Spleen (tissue), 11 donors: ENCODE measurements at regions not wholly inside any gene's neighbourhood (a gene's known extent, or its start where the extent isn't known, plus 50 kb on each side); places are given as distances from the start of the nearest gene placed in this dataset.

Experiments used
- DNase-seq: peaks from one replicate; pipeline ENCODE4 v3.0.0-alpha.2; 2020
- H3K27ac ChIP-seq, 8 donors: fragments of 200-600 bp; sonication (generic) in 7 of 8; 1 replicate in 4 of 8; 2 replicates in 4 of 8; pipeline versions ENCODE4 v1.5.0 to v1.8.0; 2016 to 2021; ENCODE audit warnings: inconsistent platforms in 4 of 8, mild to moderate bottlenecking in 4 of 8, moderate library complexity in 1 of 8
- H3K27me3 ChIP-seq, 7 donors: fragments of 200-600 bp; sonication (generic) in 6 of 7; replicated peaks in 1 of 7; 1 replicate in 4 of 7; 2 replicates in 3 of 7; pipeline versions ENCODE4 v1.5.0 to v1.8.0; 2016 to 2021; ENCODE audit warnings: inconsistent platforms in 3 of 7, mild to moderate bottlenecking in 1 of 7
- H3K36me3 ChIP-seq, 6 donors: fragments of 200-600 bp; sonication (generic) in 5 of 6; 1 replicate in 4 of 6; 2 replicates in 2 of 6; pipeline versions ENCODE4 v1.5.0 to v1.8.0; 2016 to 2021; ENCODE audit warnings: inconsistent platforms in 2 of 6
- H3K4me1 ChIP-seq, 6 donors: fragments of 200-600 bp; sonication (generic) in 5 of 6; 1 replicate in 3 of 6; 2 replicates in 3 of 6; pipeline versions ENCODE4 v1.5.0 to v1.8.0; 2016 to 2021; ENCODE audit warnings: inconsistent platforms in 3 of 6
- H3K4me3 ChIP-seq, 8 donors: fragments of 200-600 bp; sonication (generic) in 7 of 8; 1 replicate in 4 of 8; 2 replicates in 4 of 8; pipeline versions ENCODE4 v1.5.0 to v1.8.0; 2016 to 2021; ENCODE audit warnings: inconsistent platforms in 4 of 8, mild to moderate bottlenecking in 4 of 8, moderate library complexity in 2 of 8
- H3K9me3 ChIP-seq, 8 donors: fragments of 200-600 bp; sonication (generic) in 7 of 8; 1 replicate in 4 of 8; 2 replicates in 4 of 8; pipeline versions ENCODE4 v1.5.0 to v1.8.0; 2016 to 2021; ENCODE audit warnings: inconsistent platforms in 4 of 8
- POLR2A ChIP-seq, 3 donors: fragments of 450-650 bp; IDR thresholded peaks; one replicate each; pipeline ENCODE4 v1.5.1; 2017; ENCODE audit warnings: antibody characterized with exemption in 3 of 3, mild to moderate bottlenecking in 1 of 3
- POLR2AphosphoS5 ChIP-seq, 3 donors: sonication (generic); formaldehyde crosslinking; IDR thresholded peaks; one replicate each; pipeline ENCODE4 v1.5.1; 2017; ENCODE audit warnings: antibody characterized with exemption in 3 of 3
- WGBS, 5 donors: extraction: QIAGEN DNeasy Blood & Tissue Kit in 3 of 5; methylation state at CpG; one replicate each; pipeline versions ENCODE4 v1.1.5 to v1.1.7; 2013 to 2018; 5-methylcytosine and 5-hydroxymethylcytosine counted together
- intact Hi-C: fragments of 100-400 bp; cut with DNase I; formaldehyde crosslinking; loops from one replicate; pipeline ENCODE4 v1.15.0; 2023; ENCODE audit warnings: low total_unique reads
- TF ChIP-seq, protein P1 (sequence below), 11 experiments: fragments of 200-600 bp in 7 of 11; fragments of 450-650 bp in 4 of 11; sonication (generic) in 4 of 11; IDR thresholded peaks in 8 of 11; conservative IDR thresholded peaks in 3 of 11; 1 replicate in 7 of 11; 2 replicates in 4 of 11; pipeline versions ENCODE4 v1.4.0 to v1.8.0; 2016 to 2021; ENCODE audit warnings: antibody characterized with exemption in 11 of 11, inconsistent platforms in 4 of 11, mild to moderate bottlenecking in 1 of 11
- donor health status: healthy with polysubstance abuse.
- donor health status: DM: no; HTN: no; CAD: no; lungs with moderate emphysema.
- donor health status: DM: no; HTN: no; CAD: no.
- donor health status: Bipolar disorder and iron deficiency.
- donor health status: healthy.
- donor health status: DM: no; HTN: no; CAD: no.
- donor health status: DM: yes; HTN: yes; CAD: no.

DNA sequence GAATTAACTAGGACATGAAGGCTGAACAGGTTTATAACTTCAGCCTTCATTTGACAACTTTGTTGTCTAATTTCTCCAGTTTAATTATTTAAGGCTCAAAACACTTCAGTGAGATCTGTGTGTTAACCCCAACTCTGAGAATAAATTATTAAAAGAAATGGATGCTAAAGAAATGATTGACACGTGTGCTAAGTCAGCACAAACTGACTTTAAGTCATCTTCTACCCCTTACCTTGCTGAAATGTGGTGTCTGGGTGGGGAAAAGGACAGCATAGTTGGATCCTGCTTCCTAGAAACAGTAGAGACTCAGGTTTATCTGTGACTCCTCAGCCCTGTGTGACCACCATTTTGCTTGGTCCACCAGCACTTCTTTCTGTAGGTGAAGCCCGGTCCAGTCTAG lies 324.8 kb upstream of the NPSR1 start:
- Histone ChIP-seq H3K36me3 (no peaks in the 10 kb centered on the region), H3K27me3 (no peaks in the 10 kb centered on the region), H3K9me3 (peaks cover 0 to 20% (median 12%) of the 10 kb centered on the region in 8 donors), H3K27ac (no peak overlapping the region), H3K4me3 (no peak overlapping the region), H3K4me1 (no peaks in the 10 kb centered on the region)
- TF ChIP-seq POLR2AphosphoS5 (IDR thresholded peaks at IDR 0.05) (no peak), POLR2A (IDR thresholded peaks at IDR 0.05) (no peak)
- TF ChIP-seq, protein P1, sequence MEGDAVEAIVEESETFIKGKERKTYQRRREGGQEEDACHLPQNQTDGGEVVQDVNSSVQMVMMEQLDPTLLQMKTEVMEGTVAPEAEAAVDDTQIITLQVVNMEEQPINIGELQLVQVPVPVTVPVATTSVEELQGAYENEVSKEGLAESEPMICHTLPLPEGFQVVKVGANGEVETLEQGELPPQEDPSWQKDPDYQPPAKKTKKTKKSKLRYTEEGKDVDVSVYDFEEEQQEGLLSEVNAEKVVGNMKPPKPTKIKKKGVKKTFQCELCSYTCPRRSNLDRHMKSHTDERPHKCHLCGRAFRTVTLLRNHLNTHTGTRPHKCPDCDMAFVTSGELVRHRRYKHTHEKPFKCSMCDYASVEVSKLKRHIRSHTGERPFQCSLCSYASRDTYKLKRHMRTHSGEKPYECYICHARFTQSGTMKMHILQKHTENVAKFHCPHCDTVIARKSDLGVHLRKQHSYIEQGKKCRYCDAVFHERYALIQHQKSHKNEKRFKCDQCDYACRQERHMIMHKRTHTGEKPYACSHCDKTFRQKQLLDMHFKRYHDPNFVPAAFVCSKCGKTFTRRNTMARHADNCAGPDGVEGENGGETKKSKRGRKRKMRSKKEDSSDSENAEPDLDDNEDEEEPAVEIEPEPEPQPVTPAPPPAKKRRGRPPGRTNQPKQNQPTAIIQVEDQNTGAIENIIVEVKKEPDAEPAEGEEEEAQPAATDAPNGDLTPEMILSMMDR (IDR thresholded peaks at IDR 0.05 in 8 of 11, conservative IDR thresholded peaks at IDR 0.05 in 3 of 11), result no peak
- WGBS, 5 donors, result 73 to 89% (median 81%) methylated on average over 2 of the region's 2 CpGs
- intact Hi-C loops, result no loop called here
- no peak for DNase-seq

DNA sequence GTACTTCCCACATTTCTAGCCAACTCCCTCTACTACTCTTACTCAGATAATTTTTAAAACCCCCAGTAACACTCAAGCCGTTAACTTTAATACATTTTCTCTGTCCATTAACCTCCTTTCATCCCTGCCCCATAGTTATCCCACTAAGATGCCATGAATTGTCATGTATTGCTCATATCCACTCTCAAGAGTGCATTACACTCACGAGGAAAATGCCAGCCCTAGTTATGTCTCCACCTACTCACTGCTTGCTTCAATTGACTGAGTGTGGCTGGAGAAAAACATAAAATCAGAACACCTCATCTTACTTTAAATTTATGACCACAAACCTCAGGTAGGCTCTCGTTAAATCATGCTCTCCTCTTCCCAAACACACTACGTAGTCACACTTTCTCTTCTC lies 324.1 kb upstream of the NPSR1 start:
- Histone ChIP-seq H3K4me3 (no peak overlapping the region), H3K27ac (no peak overlapping the region), H3K4me1 (no peaks in the 10 kb centered on the region), H3K9me3 (peaks cover 0 to 26% (median 16%) of the 10 kb centered on the region in 8 donors), H3K27me3 (no peaks in the 10 kb centered on the region), H3K36me3 (no peaks in the 10 kb centered on the region)
- TF ChIP-seq POLR2AphosphoS5 (IDR thresholded peaks at IDR 0.05) (no peak), POLR2A (IDR thresholded peaks at IDR 0.05) (no peak)
- TF ChIP-seq, protein P1 (IDR thresholded peaks at IDR 0.05 in 8 of 11, conservative IDR thresholded peaks at IDR 0.05 in 3 of 11), result no peak
- DNase-seq, result no peak
- WGBS, 5 donors, result 73 to 83% (median 76%) methylated on average over 4 of the region's 4 CpGs
- intact Hi-C loops, result no loop called here

DNA sequence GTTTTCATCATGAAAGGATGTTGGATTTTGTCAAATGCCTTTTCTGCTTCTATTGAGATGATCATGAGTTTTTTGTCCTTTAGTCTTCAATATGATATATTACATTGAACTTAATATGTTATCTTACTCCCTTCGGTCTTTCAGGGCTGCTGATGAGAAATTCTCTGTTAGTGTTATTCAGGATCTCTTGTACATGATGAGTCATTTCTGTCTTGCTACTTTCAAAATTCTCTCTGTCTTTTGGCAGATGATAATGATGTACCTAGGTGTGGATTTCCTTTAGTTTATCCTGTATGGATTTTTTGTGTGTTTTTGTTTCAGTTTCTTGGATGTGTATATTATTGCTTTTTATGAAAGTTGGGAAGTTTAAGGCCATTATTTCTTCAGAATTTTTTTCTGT lies 320.9 kb upstream of the NPSR1 start:
- Histone ChIP-seq H3K27ac (no peak overlapping the region), H3K4me1 (no peaks in the 10 kb centered on the region), H3K9me3 (peaks cover 0 to 31% (median 16%) of the 10 kb centered on the region in 8 donors), H3K36me3 (no peaks in the 10 kb centered on the region), H3K27me3 (no peaks in the 10 kb centered on the region), H3K4me3 (no peak overlapping the region)
- no peak for DNase-seq
- intact Hi-C loops, result no loop called here
- WGBS, 5 donors, result 87 to 98% (median 91%) methylated on average over 1 of the region's 1 CpG
- TF ChIP-seq, protein P1 (IDR thresholded peaks at IDR 0.05 in 8 of 11, conservative IDR thresholded peaks at IDR 0.05 in 3 of 11), result no peak
- TF ChIP-seq POLR2AphosphoS5 (IDR thresholded peaks at IDR 0.05) (no peak), POLR2A (IDR thresholded peaks at IDR 0.05) (no peak)

DNA sequence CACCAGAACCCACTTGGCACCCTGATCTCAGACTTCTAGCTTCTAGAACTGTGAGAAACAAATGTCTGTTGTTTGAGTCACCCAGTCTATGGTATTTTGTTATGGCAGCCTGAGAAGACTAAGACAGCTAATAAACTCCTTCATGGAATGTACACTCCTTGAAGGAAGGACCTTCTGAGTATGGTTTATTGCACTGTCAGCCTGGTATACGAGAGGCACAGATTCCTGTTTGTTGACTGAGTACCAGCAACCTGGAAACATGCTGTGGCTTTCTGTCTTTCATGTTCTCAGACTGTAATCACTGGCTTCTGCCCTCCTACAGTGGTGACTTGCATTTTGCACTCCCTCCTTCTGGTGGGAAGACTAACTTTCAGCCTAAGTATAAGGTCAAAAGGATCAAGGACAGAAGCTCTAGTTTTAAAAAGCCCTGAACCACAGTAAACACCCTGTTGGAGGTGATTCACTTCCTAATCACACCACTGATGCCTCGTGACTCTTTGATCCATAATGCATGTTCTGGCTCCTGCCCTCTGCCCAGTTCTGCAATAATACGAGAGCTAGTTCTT lies 319.0 kb upstream of the NPSR1 start:
- no peaks in the 10 kb centered on the region for H3K36me3 ChIP-seq
- TF ChIP-seq, protein P1 (IDR thresholded peaks at IDR 0.05 in 8 of 11, conservative IDR thresholded peaks at IDR 0.05 in 3 of 11), result no peak
- TF ChIP-seq POLR2A (IDR thresholded peaks at IDR 0.05) (no peak), POLR2AphosphoS5 (IDR thresholded peaks at IDR 0.05) (no peak)
- intact Hi-C loops, result no loop called here
- no peaks in the 10 kb centered on the region for H3K4me1 ChIP-seq
- no peak overlapping the region for H3K27ac ChIP-seq
- H3K27me3 ChIP-seq, result no peaks in the 10 kb centered on the region
- no peak for DNase-seq
- 48 to 72% (median 58%) methylated on average over 3 of the region's 3 CpGs for WGBS, 5 donors
- H3K9me3 ChIP-seq, result peaks cover 0 to 35% (median 16%) of the 10 kb centered on the region in 8 donors
- no peak overlapping the region for H3K4me3 ChIP-seq
